HS-5 (cell line): ENCODE measurements at regions not wholly inside any gene's neighbourhood (a gene's known extent, or its start where the extent isn't known, plus 50 kb on each side); places are given as distances from the start of the nearest gene placed in this dataset.

Source experiments
- DNase-seq: peaks from one replicate; pipeline ENCODE4 v3.0.0-alpha.2; 2012; ENCODE audit warnings: low read depth

DNA sequence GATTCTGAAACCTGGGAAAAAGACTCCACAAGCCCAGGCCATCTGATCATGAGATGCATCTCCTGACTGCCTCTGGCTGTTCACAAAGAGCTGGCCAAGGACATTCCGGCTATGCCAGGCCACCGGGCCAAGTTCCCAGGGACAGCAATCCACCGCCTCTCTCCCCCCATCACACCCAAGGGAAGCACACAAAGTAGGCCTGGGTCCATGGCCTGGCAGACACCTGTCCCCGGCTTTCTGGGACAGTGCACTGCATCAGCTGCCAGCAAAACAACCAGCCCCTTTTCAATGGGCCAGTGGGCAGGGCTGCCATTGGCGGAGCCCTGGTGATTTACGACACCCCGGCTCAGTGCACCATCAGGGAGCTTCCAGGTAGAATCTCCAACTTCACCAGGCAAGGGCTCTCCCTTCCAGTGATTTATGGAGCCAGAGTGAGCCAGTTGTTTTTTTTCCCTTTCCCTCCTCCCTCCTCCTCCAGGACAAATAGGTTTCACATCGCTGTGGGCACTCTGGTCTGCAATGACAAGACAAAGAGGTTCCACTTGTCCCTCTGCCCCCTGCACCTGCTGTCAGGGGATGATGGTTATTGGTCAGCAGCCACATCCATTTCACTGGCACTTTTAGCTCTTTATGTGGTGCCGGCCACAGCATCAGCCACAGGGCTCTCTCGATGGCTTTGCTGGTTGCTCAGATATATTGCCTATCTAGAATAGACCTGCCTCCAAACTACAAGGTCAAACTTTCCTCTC is 149.6 kb downstream of the SLC38A6 start:
- no peak for DNase-seq

DNA sequence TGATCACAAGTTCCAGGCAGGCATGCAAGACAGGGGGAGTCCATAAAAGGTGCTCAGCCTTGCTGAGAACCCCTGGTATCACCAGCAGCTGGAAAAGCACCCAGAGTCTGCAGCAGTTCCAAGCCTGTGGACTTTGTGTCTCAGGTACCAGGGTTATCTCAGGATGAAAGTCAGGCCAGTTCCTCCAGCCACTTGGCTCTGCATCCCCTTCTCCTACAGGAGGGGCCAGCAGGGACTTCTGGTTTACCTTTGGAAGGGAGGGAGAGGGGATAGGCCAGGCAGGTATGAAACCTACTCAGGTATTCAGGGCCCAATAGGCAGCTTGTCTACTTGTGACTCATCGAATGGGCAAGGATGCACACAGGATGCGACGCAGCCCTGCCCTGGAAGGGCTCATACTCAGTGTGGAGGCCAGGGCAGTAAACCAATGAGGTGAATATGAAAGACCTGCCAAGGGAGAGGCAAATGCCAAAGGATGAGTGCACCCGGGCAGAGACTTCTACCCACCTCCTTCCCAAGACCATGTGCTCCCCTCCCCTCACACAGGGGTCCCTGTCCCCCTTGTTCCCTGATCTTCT is 148.2 kb downstream of the SLC38A6 start:
- DNase-seq: no peak

DNA sequence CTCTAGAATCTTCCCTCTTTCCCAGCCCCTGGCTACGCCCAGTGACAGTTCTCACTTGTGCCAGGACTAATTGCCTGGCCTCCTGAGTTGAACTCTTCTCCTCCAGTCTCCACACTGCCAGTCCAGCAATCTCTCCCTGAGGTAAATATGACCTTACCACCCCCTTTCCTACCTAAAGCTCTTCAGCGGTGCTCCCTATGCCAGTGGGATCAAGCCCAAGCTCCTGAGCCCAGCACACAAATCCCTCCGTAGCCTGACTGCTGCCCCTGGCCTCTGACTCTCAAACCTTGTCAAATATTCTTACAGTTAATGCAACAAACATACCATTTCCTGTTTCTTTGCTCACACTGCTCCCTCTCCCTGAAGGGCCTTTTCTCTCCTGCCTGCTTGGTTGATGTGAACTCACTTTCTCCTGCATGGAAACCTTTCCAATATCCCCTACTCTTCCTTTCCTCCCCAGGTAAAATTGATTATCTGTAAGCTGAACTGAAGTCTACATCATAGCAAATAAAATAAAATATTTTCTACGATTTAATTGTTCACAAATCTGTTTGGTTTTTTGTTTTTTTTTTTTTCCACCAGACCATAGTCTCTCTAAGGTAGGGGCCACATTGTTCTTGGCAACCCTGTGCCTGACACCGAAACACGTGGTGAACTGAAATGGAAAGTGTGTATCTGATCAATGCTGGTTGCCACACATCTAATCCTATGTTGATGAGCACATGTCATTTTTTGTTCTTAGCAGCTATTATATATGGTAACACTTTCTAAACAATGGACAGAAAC is 147.5 kb downstream of the SLC38A6 start:
- no peak for DNase-seq

DNA sequence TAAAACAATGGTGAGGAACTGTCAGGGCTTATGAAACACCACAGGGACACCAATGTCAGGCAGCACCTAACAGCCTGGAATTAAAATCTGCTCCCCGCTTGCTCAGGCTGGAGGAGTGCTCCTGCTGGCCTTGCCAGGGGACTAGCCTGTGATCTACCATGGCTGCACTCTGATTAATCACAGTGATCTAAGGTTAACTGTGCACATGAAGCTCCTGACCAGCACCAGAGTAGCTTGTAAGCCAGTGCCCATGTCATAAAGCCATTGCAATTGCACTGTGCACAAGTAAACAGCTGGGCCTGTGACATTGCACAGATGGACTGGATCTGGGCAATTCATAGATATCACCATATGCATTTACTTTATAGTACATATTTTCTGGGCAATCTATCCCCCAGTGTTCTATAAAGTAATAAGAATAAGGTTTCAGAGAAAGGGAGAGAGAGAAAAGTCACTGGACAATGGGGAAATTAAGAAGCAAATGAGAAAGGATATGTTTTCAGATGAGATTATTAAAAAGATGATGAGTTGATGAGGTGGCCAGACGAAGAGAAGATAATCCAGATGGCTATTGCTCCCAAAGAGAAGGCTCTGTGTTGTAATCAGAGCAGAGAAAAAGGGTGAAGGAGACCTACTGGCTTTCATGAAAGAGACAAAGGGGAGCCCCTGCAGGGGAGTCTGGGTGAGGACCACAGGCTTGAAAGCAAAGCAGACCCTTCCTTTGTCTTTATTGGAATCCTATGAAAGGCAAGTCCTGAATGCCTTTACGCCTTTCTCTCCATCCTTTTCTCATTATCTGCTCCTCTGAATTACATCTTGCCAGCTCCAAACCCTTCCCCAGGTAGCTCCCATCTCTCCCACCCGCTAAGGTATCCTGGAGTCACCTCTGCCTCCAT is 145.8 kb downstream of the SLC38A6 start:
- no peak for DNase-seq

DNA sequence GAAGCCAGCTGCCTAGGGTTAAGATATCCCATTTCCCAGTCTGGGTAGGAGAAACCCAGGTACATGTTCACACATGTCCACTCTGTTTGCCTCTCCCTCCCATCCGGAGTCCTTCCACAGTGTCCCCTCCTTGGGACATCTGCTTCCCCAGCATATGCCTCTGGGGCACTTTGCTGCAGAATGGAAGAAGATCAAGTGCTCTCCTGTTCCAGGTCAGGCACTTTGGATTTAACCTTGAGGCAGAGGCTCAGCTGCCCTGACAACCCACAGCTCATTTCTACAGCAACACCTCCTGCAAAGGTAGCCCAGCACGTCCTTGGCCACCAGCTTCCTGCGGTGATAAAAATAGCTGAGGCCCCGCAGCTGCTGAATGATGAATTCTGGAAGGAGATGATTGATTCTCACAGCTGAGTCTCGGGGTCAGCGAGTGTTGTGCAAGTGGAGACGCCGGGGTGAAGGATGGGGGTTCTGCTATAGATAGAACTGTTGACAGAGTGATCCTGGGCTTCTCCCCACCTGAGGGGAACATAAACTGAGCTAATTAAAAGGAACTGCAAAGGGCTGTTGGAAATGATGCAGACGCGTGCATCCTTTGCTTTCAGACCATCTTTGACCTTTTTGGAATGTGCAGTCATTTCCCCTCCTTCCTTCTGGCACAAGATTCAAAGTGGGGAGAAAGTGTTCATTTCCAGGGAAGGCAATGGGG is 145.0 kb downstream of the SLC38A6 start:
- no peak for DNase-seq

DNA sequence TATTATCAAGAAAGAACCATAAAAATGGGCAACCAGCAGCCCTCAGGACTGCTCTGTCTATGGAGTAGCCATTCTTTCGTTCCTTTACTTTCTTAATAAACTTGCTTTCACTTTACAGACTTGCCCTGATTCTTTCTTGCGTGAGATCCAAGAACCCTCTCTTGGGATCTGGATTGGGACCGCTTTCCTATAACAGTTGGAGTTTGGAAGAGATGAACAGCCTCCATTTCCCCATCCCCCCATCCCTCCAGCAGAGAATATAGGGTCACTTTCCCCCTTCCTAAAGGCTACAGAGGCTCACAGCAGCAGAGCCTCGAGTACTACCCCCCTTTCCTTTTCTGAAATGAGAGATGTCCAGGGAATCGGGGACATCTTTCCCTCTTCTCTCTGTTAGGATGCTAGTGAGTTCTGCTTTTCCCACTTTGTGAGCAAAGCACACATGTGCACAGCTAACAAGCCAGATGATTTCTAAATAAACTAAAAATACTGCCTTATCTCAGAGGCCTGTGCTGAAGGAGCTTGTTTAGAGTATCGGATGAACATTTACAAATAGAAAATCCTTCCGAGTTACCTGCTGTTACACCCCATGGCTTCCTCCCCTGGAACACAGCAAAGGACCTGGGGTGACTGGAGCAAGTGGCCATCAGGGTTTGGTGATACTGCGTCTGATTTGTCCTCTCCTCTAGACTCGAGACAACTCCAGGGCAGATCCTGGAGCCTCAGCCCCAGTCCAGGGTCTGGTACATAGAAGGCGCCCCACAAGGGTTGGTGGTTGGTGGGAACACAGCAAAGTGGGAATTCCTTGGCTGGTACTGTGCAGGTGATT is 144.2 kb downstream of the SLC38A6 start:
- no peak for DNase-seq

- DNase-seq: no peak
Measured at GRCh38 chr14:61122862-61123261, 141.8 kb downstream of the SLC38A6 start.

DNA sequence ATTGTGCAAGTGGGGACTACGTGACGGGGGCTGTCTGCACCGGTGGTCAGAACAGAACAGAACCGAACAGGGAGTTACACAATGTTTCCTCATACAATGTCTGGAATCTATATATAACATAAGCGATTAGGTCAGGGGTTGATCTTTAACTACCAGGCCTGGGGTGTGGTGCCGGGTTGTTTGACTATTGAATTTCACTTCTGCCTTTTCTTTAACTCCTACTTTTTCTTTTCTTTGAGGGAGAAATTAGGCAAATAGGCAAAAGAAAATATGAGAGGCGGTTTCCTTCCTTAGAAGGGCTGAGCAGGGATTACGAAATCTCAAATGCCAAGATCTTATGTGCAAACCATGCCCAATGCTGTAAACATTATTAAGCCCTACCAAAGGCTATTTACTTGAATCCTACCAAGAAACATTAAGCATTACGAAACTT is 140.3 kb downstream of the SLC38A6 start:
- no peak for DNase-seq

DNA sequence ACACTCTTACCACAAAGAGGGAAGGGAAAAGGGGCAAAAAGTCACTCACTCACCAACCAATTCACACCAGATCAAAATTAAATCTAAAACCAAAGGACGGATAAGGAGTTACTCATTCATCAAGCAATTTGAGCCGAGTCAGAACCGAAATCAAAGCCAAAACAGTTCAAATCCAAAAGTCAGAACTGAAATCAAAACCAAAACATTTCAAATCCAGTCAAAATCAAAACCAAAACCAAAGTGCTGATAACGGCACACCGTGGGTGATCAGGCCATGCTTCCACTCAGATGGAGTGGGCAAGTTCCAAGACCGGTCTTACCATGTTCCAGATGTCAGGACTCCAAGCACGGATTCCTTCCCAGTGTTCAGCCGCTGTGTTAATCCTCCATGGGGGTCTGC is 139.5 kb downstream of the SLC38A6 start:
- no peak for DNase-seq

- DNase-seq: no peak
Measured at GRCh38 chr14:61119006-61119405, 138.0 kb downstream of the SLC38A6 start.

GRCh38 chr14:61116369-61116768 is 135.3 kb downstream of the SLC38A6 start:
- no peak for DNase-seq

- no peak for DNase-seq
Measured at GRCh38 chr14:61113561-61114225, 132.6 kb downstream of the SLC38A6 start.

DNA sequence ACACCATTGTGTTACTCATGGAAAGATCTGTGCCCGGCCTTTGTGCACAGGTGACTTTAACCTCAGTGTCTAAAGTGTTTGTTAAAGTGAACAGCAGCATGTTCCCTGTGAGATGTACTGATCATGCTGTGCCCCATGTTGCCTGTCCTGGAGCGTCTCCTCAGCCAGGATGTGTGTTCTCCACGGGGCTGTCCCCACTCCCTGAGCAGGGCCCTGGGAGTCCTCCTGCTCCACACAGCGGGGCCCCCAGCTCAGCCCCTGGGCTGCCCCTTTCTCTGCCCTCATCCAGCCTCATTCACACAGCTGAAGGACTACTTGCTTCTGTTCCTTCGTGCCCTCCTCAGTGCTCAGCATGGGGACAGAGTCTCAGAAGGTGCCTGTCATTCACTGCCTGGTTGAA is 131.5 kb downstream of the SLC38A6 start:
- DNase-seq: no peak

- no peak for DNase-seq
Measured at GRCh38 chr14:61111731-61112130, 130.7 kb downstream of the SLC38A6 start.

DNA sequence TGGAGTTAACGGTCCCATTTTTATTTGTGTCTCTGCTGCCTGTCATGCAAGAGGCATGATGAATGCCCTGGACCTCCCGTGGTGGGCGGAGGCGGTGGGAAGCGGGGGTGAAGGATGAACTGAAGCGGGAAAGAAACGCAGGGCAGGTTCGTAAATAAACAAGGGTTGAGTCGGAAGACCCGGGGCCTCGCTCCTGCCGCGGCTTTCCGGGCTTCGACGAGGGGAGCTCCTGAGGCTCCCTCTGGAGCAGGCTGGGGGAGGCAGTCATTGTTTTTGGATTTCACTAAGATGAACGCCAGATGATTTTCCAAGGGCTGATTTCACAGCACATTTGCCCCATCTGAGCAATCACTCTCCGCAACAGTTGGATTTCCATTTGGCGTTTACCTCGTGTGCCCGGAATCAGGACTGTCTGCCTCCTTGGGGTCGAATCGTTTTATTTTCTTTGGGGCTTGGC is 130.2 kb downstream of the SLC38A6 start:
- no peak for DNase-seq

GRCh38 chr14:61110316-61111082 is 129.5 kb downstream of the SLC38A6 start:
- no peak for DNase-seq

DNA sequence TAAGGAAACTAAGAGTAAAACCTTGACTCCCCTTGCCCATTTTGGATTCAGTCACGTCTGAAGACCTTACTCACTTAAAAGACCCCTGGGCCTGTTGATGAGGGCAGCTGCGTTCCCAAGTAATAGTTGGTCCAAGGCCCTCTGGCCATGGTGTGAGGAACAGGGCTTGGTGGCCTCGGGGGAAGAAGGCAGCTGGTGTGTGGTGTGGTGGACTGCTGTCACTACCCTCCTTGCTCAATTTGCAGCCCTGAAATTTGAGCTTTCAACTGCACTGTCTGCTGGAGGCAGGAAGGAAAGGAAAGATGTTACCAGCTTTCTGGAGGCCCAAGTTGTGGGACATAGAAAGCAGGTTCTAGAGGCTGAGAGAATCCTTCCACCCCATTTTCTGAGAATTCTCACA is 128.2 kb downstream of the SLC38A6 start:
- no peak for DNase-seq

GRCh38 chr14:61108496-61109141 is 127.6 kb downstream of the SLC38A6 start:
- no peak for DNase-seq
